ENCODE measurements at regions not wholly inside any gene's neighbourhood (a gene's known extent, or its start where the extent isn't known, plus 50 kb on each side); places are given as distances from the start of the nearest gene placed in this dataset.

DNA sequence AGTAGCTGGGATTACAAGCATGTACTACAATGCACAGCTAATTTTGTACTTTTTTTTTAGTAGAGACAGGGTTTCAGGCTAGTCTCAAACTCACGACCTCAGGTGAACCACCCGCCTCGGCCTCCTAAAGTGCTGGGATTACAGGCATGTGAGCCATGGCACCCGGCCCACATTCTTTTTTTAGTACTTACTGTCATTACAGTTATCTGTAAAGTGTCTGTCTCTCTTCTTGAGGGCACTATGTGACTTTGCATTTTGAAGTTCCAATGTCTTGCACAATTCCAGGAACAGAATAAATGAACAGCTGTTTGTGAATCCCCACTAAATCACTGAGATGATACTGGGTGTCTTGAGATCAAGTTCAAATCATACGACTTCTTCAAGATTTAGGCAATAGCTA lies 1540.3 kb downstream of the CDH11 start:
- DNase-seq = no peak

DNA sequence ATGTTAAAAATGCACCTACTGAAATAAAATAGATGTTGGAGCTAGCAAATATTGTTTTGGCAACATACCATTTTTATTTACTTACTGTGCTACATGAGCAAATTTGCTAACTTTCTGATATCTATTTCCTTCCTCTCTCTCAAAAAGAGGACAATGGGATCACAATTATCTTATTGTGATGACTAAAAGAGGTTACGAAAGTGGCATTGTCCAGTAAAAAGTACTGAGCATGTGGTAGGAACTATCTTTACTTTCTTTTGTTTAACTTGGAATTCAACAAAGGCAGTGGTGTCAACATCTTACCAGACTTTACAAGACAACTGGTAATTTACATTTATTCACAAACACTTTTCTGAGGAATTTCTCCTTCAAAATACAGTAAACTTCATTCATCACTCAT lies 1542.6 kb upstream of the CDH8 start:
- no peak for DNase-seq

DNA sequence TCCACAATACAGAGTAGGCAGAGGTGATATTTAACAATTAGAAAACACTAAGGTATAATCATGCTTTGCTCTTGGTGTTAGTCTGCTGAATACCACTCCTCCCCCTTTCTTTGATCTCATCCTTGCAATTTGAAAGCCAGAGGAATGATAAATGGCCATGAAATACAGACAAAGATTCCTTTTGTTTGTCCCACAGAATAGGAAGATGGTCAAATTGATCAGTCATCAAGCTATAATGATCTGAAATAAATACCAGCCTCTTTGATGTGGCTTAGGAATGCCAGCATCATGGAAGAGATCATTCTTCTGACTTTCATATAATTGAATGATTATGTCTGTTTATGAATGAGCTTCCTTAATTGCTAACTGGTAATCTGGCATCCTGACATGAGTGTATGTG lies 1541.7 kb upstream of the CDH8 start:
- DNase-seq = no peak

DNA sequence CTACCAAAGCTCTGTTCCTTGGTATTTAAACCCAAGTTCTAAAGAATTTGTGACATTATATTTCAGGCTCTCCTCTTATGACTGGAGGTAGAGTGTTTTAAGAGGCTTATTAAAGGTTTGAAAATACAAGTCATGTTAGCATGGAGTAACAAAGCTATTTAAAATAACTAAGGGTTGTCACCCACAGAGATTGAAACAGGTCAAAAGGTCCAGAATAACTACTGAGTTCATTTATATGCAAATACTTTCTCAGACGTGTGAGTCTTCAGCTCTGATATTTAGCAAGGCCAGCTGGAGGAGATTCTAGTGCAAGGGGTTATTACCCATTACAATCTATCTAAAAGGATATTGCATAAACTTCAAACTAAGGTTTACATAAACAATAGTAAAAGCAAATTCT lies 1538.8 kb upstream of the CDH8 start:
- DNase-seq = no peak

DNA sequence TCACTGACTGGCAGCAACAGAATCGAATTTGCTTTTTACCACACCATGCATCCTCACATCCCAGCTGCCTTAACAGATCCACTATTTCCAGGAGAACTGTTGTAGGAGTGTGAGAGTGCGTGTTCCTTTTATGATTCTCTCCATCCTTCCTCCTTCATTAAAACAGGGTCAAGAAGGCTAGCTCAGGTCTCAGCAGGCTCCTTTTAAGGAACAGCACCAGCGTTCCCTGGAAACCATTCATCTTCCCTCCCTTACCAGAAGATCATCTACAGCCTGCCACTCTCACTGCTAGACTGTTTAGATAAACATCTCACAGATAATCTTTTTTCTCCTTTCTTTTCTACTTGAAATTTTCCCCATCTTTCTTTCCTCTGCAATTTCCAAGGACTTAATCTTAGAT lies 1531.9 kb upstream of the CDH8 start:
- DNase-seq = no peak

DNA sequence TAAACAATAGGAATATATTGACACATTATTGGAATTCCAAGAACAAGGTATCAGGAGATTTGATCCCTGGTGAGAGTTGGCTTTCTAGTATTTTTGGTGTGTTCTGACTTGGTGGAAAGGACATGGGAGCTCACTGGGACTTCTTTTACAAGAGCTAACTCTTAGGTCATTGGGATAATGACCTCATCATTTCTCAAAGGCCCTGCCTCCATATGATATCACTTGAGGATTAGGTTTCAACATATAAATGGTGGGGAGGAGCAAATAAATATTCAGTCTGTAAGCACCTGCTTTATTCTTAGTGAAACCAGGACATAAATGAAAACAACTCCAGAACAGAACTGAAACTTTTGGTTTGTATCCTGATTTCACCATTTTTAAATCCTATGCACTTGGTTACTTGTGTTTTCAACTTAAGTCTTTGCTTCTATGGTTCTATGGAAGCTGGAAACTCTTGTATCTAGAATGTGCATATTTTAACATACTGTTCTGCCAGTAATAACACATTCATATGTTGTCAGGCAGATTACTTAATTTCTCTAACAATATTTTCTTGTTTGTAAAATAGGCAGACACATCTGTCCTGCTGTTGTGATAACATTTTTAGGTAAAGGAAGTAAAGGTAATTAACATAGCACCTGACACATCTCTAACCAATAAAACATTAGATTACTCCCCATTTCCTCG lies 1527.7 kb upstream of the CDH8 start:
- DNase-seq = no peak

DNA sequence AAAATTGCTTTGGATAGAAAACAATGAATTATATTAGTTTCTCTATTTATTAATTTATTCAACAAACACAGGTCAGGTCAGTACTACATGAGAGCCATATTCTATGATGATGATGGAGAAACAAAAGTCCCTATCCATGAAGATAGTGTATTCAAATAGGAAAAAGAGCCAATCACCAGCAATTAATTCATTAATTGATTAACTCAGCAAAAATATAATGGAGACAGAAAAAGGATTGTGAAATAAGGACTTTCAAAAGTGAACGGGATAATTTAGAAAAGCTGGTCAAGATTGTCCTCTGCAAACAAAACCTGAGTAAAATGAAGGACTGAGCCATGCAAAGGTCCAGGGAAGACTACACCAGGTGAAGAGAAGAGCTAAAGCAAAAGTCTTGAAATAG lies 1517.7 kb upstream of the CDH8 start:
- DNase-seq = no peak

DNA sequence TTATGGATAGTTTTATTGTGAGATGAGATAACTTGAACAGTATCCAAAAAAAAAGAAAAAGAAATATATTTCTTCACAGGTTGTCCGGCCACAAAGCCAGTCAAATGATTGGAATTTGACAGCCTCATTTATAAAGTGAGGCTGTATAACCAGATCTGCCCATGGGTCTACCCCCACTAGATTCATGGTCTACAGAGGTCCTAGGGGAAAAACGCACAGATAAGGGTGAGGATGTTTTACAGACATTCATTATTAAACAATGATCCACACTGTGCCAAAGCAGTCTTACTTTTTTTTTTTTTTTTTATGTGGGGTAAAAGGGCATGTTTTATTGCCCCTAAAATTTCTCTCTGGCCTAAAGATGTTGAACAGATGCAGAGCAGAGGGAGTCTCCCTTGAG lies 1503.0 kb upstream of the CDH8 start:
- no peak for DNase-seq

DNA sequence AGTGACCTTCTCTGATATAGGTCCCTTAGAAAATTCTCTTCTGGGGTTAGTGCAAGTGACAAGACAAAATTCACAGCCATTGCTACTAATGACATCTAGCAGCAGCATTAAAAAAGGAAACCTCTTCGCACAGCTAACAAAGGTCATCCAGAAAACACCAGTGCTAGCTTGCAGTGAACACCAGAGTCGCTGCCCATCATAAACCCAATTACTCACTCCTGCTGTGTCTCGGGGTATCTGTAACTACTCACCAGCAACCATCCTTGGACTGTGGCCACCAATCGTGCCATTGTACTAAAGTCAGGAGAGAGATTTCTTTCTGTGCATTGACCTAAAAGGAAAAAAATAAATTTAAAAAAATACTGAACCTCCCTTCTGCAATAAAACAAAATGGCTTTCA lies 1494.7 kb upstream of the CDH8 start:
- no peak for DNase-seq

DNA sequence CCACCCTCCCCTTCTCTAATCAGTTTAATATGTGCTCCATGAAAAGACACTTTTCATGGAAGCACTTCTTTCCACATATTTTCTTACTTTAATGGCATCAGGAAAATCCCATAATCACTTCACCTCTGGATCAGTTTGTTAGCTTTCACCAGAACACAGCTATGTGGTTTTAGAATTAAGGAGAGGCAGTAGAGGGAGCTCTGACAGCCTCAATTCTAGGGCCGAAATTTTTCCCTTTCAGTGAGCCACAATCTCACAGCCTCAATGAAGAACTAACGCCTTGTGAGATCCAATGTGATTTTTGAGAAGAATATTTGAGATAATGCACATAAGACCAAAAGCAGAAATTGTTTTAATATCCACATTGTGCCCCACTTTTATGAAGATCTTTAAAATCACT lies 1494.0 kb upstream of the CDH8 start:
- no peak for DNase-seq

DNA sequence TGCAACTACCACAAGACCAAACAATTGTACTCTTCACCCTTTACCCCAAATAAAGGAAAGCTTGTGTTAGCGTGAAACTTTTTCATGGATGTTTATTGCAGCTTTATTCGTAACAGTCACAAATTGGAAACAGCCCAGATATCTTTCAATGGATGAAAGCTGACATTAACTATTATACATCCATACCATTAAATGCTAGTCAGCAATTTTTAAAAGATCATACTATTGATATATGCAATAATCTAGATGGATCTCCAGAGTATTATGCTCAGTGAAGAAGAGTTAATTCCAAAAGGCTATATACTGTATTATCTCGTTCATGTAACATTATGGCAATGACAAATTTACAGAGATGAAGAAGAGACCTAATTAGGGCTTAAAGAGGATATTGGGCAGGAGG lies 1491.2 kb upstream of the CDH8 start:
- no peak for DNase-seq

DNA sequence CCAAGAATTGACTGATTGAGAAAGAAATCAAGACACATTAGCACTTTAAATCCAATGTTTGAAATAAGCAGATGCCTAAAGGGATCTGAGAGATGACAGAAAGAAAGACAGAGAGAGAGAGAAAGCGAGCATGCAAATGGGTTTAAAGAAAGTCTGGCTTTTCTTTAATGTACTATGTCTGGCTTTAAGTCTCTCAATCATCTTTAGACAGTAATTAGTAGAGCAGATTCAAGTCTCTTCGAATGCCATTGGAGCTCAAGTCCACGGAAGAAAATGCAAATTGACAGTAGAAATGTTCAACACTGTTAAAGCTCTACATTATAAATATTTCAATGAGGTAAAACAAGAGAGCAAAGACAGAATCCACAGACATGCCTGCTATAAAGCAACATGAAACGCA lies 1480.2 kb upstream of the CDH8 start:
- DNase-seq = no peak

DNA sequence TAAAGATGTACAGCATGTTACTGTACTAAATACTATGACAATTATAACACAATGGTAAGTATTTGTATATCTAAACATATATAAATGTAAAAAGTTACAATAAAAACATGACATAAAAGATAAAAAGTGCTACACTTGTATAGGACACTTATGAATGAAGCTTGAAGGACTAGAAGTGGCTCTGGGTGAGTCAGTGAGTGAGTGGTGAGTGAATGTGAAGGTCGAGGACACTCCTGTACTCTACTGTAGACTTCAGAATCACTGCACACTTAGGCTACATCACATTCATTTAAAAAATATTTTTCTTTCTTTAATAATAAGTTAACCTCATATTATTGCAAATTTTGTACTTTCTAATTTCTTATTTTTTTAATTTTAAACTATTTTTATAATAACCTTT lies 1476.7 kb upstream of the CDH8 start:
- DNase-seq = no peak

DNA sequence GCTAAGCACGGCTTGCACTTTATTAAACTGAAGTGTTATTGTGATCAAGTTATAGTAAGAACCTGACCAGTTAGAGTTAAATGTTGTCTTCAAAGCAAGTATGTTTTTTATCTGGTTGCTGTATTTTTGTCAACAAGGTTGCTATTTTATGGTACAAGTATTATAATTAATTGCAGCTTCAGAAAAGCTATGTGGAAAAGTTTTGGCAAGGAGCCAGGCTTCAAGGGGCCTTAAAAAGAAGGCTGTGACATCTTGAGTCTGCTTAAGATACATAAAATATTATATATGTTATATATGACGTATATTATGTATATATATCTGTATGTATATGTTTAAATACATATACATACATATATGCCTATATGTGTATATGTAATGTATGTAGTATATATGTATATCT lies 1461.2 kb upstream of the CDH8 start:
- no peak for DNase-seq

DNA sequence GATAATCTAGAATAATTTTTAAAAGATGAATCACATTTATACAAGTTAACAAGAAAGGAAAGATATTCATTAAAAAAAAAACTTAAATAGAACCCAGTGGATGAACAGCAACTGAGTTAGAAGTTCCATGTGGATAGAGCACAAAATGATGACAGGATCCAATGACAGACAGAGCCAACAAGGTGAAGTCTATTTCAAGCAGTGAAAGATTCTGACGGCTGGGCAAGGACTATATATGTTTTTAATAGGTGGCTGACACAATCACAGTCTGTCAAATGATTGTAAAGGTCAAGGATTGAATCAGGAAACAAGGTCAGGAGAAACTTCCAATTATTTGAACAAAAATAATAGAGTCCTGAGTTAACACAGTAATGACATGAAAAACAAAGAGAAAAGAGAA lies 1460.0 kb upstream of the CDH8 start:
- DNase-seq = no peak

DNA sequence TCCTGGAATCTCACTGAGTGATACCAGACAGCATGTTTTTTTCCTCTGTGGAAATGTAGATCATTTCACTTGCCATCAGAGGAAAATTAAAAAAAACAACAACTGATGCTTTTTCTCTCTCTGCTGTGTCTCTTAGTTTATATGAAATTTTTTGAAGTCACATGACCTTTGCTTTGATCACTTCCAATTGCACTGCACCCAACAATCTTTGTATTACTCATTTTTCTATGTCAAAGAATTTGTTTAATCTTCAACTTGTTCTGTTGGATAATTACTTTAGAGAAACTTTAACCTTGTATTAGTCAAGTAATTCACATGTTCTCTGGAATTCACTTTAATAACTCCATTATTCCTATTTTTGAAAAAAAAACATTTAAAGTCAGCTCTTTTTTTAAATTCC lies 1452.7 kb upstream of the CDH8 start:
- DNase-seq = no peak

DNA sequence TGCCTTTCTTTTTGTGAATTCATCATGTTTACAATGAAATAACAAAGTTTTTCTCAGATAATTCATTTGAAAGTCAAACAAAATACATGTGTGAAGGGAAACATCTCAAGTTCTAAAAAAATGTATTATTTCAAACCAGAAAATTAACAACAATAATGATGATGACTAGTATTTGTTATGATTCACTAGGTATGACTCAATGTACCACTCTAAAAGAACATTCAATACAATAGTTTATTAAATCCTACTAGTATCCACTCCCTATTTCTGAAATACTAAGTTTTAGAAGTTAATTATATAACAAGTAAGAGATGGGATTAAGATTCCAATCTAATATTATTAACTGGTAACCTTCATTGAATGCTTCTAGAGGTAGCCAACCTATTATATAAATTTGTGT lies 1444.8 kb upstream of the CDH8 start:
- no peak for DNase-seq

DNA sequence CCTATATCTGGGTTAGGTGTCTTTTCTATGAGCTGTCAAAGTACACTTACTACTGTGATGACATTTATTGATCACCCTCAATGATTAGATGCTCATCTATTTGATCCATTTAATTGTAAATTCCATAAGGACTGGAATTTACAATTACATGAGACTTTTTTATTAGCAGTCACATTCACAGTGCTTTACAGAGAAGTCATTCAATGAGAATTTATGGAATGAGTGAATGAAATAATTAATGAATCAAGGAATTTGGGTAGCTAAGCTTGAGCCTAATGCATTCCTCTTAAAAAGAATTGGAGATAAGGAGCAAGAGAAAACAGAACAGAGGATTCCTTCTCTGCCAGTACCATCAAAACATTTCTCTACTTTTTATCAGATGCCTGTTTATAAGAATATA lies 1437.5 kb upstream of the CDH8 start:
- no peak for DNase-seq

DNA sequence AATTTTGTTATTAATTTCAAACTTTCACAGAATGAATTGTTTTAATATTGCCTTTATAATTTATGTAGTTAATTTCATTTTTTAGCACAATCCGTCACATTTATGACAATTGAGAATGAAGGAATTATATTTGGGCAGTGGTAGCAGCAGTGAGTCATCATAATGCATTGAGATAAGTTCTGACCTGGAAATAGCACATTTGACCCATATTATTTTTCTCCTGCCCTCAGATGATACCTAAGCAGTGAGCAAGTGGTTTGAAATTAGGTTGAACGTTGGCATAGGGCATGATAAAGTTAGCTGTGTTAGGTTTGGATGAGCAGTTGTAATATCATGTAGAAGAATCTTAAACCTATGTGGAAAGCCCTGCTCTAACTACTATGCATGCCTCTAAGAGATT lies 1431.3 kb upstream of the CDH8 start:
- no peak for DNase-seq

DNA sequence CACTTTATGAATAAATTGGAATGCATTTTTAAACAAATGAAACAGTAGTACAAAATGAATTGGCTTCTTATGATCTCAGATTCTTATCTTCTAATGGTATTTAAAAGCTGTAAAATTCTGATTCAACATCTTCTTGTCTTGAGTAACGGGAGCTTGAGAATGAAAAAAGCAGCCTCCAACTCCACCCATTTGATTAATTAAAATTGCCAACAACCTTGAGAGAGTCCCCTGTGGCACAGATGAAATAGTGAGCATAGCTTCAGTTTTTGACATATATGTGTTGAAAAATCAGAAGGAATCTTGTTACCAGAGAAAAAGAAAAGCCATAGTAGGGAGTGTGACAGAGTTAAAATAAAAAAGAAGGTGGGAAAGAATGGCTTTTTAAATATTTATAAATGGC lies 1426.1 kb upstream of the CDH8 start:
- DNase-seq = no peak

DNA sequence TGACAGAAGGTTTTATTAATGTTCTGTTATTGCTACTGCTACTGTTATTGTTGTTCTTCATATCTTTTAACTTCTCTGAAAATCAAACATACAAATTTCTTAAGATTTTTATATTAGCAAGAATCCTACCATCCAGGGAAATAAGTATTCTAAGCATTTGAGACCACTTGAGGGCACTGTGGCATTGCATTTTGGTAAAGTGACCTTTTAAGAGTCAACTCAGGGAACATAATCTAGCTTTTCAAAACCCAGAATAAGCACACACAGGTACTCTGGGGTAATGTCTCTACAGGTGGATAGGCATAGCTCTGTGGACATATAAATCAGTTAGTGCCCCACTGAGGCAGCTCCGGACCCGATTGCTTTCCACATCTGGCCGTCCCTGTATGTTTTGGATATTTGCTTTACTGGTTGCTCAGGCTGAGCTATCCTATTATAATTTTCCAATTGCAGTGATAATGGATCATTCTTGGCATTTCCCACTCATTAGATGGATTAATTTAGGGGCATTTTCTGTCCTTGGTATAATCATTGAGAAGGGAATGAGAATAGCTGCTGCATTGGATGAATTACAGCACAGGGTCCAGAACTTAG lies 1425.1 kb upstream of the CDH8 start:
- peak; percentile 43 for DNase-seq

DNA sequence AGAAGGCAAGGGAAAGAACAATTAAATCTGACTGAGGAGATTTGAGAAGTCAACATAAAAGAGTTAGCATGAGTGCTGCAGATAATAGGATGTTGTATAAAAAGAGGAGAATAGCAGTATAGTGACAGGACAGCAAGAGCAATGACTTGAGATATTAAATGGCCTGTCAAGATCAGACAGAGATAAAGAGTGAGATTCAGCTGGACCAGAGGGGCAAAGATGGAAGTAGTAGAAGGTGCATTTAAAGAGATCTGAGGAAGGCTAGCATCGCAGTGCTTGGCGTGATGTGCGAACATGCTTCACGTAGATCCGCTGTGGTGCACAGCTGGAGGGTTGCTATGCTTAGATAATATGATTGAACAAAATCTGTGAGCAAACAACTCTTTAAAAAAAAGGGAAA lies 1422.6 kb upstream of the CDH8 start:
- DNase-seq = peak; percentile 29

DNA sequence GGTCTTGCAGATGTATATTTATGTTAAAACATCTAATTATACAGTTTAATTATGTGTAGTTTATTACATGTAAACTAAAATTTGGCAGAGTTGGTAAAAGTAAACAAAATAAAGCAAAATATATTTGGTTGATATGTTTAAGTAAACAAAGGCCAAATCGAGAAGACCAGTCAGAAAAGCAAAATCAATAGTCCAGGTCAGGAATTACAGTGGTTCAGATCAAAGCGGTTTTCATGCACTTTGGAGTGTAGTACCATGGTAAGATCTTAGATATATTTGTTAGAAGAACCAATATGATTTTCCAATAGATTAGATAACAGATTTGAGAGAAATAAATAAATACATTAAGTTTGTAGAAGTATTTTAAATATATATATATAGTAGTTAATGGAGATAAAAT lies 1421.6 kb upstream of the CDH8 start:
- DNase-seq = no peak

DNA sequence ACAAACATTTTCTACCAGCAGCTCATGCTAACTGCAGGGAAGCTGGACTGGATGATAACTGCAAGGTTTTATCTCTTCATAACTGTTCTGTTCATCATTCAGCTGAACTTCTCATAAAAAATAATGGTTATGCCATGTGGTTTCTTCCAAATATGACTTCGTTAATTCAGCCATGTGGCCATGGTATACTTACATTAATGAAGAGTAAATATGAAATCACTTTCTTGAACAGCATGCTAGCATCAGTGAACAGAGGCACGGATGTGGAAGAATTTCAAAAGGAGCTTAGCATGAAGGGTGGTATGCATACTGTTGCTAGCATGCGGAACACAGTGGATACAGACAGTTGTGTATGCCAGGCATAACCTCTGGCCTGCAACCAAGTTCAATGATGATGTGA lies 1417.0 kb upstream of the CDH8 start:
- no peak for DNase-seq

DNA sequence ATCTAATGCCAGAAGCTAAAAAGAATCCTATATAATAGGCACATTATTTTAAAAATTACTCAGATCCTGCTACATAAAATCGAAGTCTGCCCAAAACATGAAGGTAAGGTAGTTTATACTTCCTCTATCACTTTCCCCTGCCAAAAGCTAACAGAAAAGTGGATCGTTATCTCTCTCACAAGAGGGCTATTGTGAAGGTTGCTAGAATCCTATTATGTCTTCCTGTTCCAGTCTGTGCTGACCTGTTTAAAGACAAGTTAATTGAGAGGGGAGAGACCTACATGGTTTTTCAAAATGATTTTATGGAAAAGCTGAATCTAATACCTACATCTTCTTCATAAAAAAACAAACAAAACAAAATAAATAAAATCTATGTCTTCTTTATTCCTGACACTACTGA lies 1410.9 kb upstream of the CDH8 start:
- DNase-seq = peak; percentile 44

DNA sequence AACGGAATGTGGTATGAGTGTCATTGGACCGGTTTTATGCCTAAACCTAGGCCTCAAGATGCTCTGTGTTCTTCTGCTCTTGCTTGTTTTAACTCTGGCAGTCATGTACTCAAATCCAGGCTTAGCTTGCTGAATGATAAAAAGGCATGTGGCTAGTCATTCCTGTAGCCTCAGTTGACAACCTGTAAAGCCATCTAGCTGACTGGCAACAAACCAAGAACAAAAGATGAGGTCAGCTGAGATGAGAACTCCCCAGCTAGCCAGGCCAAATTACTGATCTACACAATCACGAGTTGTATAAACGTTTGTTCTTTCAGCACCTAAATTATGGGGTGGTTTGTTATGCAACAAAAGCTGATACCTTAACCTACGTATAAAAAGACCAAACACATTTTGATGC lies 1406.0 kb upstream of the CDH8 start:
- peak; percentile 3 for DNase-seq
